IMR-90 (cell line): ENCODE measurements at regions not wholly inside any gene's neighbourhood (a gene's known extent, or its start where the extent isn't known, plus 50 kb on each side); places are given as distances from the start of the nearest gene placed in this dataset.

Source experiments
- ATAC-seq: fragments of 200-7000 bp; cut with Tn5 transposase; 2 replicates; pipeline ENCODE4 v1.9.1; 2020; ENCODE audit warnings: low read depth, mild to moderate bottlenecking, moderate library complexity
- BruUV-seq: library from RNA; stranded (reverse); fragments of 400-500 nt; replicated peaks from 2 replicates; lab custom pipeline; 2021; lab: Mats Ljungman, UMichigan
- CTCF ChIA-PET: fragments of 300-600 bp; formaldehyde crosslinking; extraction: SDS; loops from one replicate; lab custom pipeline; 2021; ENCODE audit warnings: antibody characterized with exemption; lab: Yijun Ruan, JAX
- POLR2A ChIA-PET: fragments of 300-600 bp; sonication (Branson Sonifier 250); formaldehyde crosslinking; loops from one replicate; lab custom pipeline; 2022; ENCODE audit warnings: antibody characterized with exemption; ENCODE audit not compliant: unreplicated experiment; lab: Charles Lee
- DNase-seq: peaks from one replicate; pipeline ENCODE4 v3.0.0; 2013
- H2AFZ ChIP-seq: replicated peaks from 2 replicates; pipeline ENCODE3; 2013; ENCODE audit warnings: low read length, mild to moderate bottlenecking; ENCODE audit not compliant: poor library complexity
- H2AK5ac ChIP-seq: 2 replicates; pipeline ENCODE4 v1.6.1; 2013; ENCODE audit warnings: low read depth, low read length, inconsistent platforms
- H2AK9ac ChIP-seq: replicated peaks from 2 replicates; pipeline ENCODE3; 2013; ENCODE audit warnings: mild to moderate bottlenecking, low read depth, low read length, moderate library complexity; ENCODE audit not compliant: poor library complexity
- H2BK120ac ChIP-seq: 2 replicates; pipeline ENCODE4 v1.6.1; 2013; ENCODE audit warnings: low read depth, low read length, inconsistent platforms
- H2BK15ac ChIP-seq: 3 replicates; pipeline ENCODE4 v1.6.1; 2013; ENCODE audit warnings: low read depth, low read length, inconsistent platforms
- H2BK20ac ChIP-seq: 2 replicates; pipeline ENCODE4 v1.6.1; 2013; ENCODE audit warnings: low read depth, mild to moderate bottlenecking, inconsistent platforms, low read length, moderate library complexity
- H2BK5ac ChIP-seq: 2 replicates; pipeline ENCODE4 v1.6.1; 2013; ENCODE audit warnings: mild to moderate bottlenecking, low read depth, low read length, inconsistent platforms; ENCODE audit not compliant: poor library complexity, severe bottlenecking
- H3K14ac ChIP-seq: replicated peaks from 2 replicates; pipeline ENCODE4 v1.6.1; 2013; ENCODE audit warnings: low read depth, low read length, inconsistent platforms
- H3K18ac ChIP-seq: 2 replicates; pipeline ENCODE4 v1.6.1; 2013; ENCODE audit warnings: low read depth, low read length, control low read depth
- H3K23ac ChIP-seq: 2 replicates; pipeline ENCODE4 v1.6.1; 2013; ENCODE audit warnings: low read depth, low read length, inconsistent platforms
- H3K27ac ChIP-seq: 2 replicates; pipeline ENCODE4 v1.5.1; 2013; ENCODE audit warnings: mild to moderate bottlenecking, control low read depth, low read length; ENCODE audit not compliant: insufficient read depth
- H3K27me3 ChIP-seq: 2 replicates; pipeline ENCODE4 v1.6.1; 2013; ENCODE audit warnings: low read length; ENCODE audit not compliant: control insufficient read depth, insufficient read depth
- H3K36me3 ChIP-seq: 2 replicates; pipeline ENCODE4 v1.6.1; 2013; ENCODE audit warnings: low read length, mixed read lengths; ENCODE audit not compliant: control insufficient read depth, insufficient read depth
- H3K4ac ChIP-seq: 2 replicates; pipeline ENCODE4 v1.6.1; 2013; ENCODE audit warnings: low read depth, low read length, inconsistent platforms
- H3K4me1 ChIP-seq: 2 replicates; pipeline ENCODE4 v1.6.1; 2013; ENCODE audit warnings: low read length, mixed read lengths; ENCODE audit not compliant: control insufficient read depth, insufficient read depth
- H3K4me2 ChIP-seq: 2 replicates; pipeline ENCODE4 v1.6.1; 2013; ENCODE audit warnings: low read depth, mild to moderate bottlenecking, control low read depth, low read length, moderate library complexity
- H3K4me3 ChIP-seq: 2 replicates; pipeline ENCODE4 v1.5.1; 2013; ENCODE audit warnings: low read depth, mild to moderate bottlenecking, control low read depth, low read length, moderate library complexity; ENCODE audit not compliant: insufficient read depth
- H3K56ac ChIP-seq: 2 replicates; pipeline ENCODE4 v1.6.1; 2013; ENCODE audit warnings: low read length, inconsistent platforms; ENCODE audit not compliant: insufficient read depth; ENCODE audit errors: extremely low read depth
- H3K79me1 ChIP-seq, 2 experiments: 2 replicates each; pipeline ENCODE4 v1.6.1; 2013; ENCODE audit warnings: low read length in 2 of 2, inconsistent platforms in 1 of 2, low read depth in 1 of 2
- H3K9ac ChIP-seq: 2 replicates; pipeline ENCODE4 v1.6.1; 2013; ENCODE audit warnings: low read depth, low read length, control low read depth
- H3K9me1 ChIP-seq: 2 replicates; pipeline ENCODE4 v1.6.1; 2013; ENCODE audit warnings: low read length, inconsistent platforms; ENCODE audit not compliant: insufficient read depth
- H3K9me3 ChIP-seq: 2 replicates; pipeline ENCODE4 v1.6.1; 2013; ENCODE audit warnings: low read length; ENCODE audit not compliant: control insufficient read depth, insufficient read depth
- H4K20me1 ChIP-seq: 2 replicates; pipeline ENCODE4 v1.6.1; 2013; ENCODE audit warnings: low read length, inconsistent platforms; ENCODE audit not compliant: insufficient read depth
- H4K5ac ChIP-seq: 2 replicates; pipeline ENCODE4 v1.6.1; 2013; ENCODE audit warnings: mild to moderate bottlenecking, low read depth, low read length, control low read depth
- H4K8ac ChIP-seq, 2 experiments: 2 replicates each; pipeline ENCODE4 v1.6.1; 2013; ENCODE audit warnings: low read depth in 2 of 2, low read length in 2 of 2, control low read depth in 1 of 2, inconsistent platforms in 1 of 2
- H4K91ac ChIP-seq: 2 replicates; pipeline ENCODE4 v1.6.1; 2013; ENCODE audit warnings: low read depth, low read length, inconsistent platforms; ENCODE audit not compliant: insufficient read depth
- CHD1 ChIP-seq: IDR thresholded peaks from 2 replicates; pipeline ENCODE4 v1.6.1; 2012; ENCODE audit warnings: low read depth, low read length, improper control_type of control experiment
- MAFK ChIP-seq: IDR thresholded peaks from 2 replicates; pipeline ENCODE4 v1.6.1; 2012; ENCODE audit warnings: low read depth, low read length, improper control_type of control experiment
- POLR2A ChIP-seq: IDR thresholded peaks from 2 replicates; pipeline ENCODE4 v1.6.1; 2012; ENCODE audit warnings: mild to moderate bottlenecking, low read depth, low read length
- WGBS, 2 experiments: methylation state at CpG; one replicate each; pipeline versions ENCODE4 v1.1.5 to v1.1.7; 2013; ENCODE audit warnings: missing lambda C conversion rate in 2 of 2; ENCODE audit not compliant: insufficient read length in 1 of 2; ENCODE audit errors: extremely low coverage in 2 of 2; 5-methylcytosine and 5-hydroxymethylcytosine counted together
- dilution Hi-C: fragments of 300-500 bp; cut with HindIII; formaldehyde crosslinking; loops from one replicate; pipeline ENCODE4 v1.14.3; 2018; ENCODE audit warnings: low sequenced_read_pairs; ENCODE audit not compliant: unreplicated experiment
- in situ Hi-C: fragments of 300-500 bp; cut with MboI; formaldehyde crosslinking; loops from 3 replicates; pipeline ENCODE4 v1.14.3; 2019; ENCODE audit warnings: low sequenced_read_pairs, inconsistent platforms, mixed read lengths
- intact Hi-C: fragments of 100-400 bp; cut with micrococcal nuclease; formaldehyde crosslinking; loops from 2 replicates; pipeline ENCODE4 v1.10.0; 2022

DNA sequence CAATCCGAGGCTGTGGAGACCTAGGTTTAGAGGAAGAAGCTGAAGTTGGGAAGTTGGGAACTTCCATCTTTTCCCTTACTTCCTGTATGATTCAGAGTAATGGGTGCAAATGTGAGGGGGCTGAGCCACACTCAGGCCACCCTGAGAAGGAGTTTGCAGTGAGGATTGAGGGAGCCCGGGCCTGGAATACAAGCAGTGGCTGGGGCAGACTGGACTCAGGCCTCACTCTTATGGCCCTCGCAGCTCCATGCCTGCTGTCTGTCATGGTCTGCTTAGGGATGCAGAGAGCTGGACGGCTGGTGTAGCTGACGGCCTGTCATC lies 73.7 kb upstream of the RAB4A start:
- peak overlapping the region; percentile 45; the same call in 1 of the 2 replicates for H3K23ac ChIP-seq
- POLR2A ChIA-PET, result no interaction called here
- no peak overlapping the region for H3K4me2 ChIP-seq

More for the DNA sequence above, 73.7 kb upstream of the RAB4A start:
- peak overlapping the region; percentile 93 for H2AK5ac ChIP-seq
- peak overlapping the region; percentile 94 for H3K18ac ChIP-seq
- H3K79me1 ChIP-seq, result no peaks in the 10 kb centered on the region
- peak overlapping the region; percentile 53 to 88 for H4K8ac ChIP-seq
- 96% methylated on average over 3 of the region's 5 CpGs; no CpG with 5 or more reads in 1 of the 2 experiments for WGBS, 2 experiments
- peak overlapping the region; percentile 91 for H2BK120ac ChIP-seq
- no peaks in the 10 kb centered on the region for H3K27me3 ChIP-seq
- BruUV-seq, result no TSS peak
- peak overlapping the region; percentile 80 for H2BK20ac ChIP-seq
- ATAC-seq (peak; percentile 68), DNase-seq (no peak)
- intact Hi-C loops (loop anchor here (1.0 kb wide), 1 partner anchor 24 kb away; no protein-coding TSS in a partner anchor), dilution Hi-C loops (no loop called here), in situ Hi-C loops (no loop called here)
- H4K91ac ChIP-seq, result peak overlapping the region; percentile 72
- peak overlapping the region; percentile 95 for H4K5ac ChIP-seq
- H3K56ac ChIP-seq, result no peak overlapping the region
- peak overlapping the region; percentile 44 for H2AK9ac ChIP-seq
- H3K9me3 ChIP-seq, result no peaks in the 10 kb centered on the region
- peak overlapping the region; percentile 90 for H3K4ac ChIP-seq
- H3K14ac ChIP-seq, result peak overlapping the region; percentile 78
- H3K9me1 ChIP-seq, result peaks cover 8% of the 10 kb centered on the region
- H3K36me3 ChIP-seq, result no peaks in the 10 kb centered on the region
- H3K9ac ChIP-seq, result no peak overlapping the region
- H2BK15ac ChIP-seq, result peak overlapping the region; percentile 73; the same call in 2 of the 3 replicates
- TF ChIP-seq MAFK (no peak), CHD1 (no peak), POLR2A (no peak)
- CTCF ChIA-PET, result interaction anchor here (0.5 to 1.1 kb wide), 2 partner anchors 25 to 462 kb away, joined by 3 to 4 read pairs; partner anchors contain the start of gene RHOU
- no peaks in the 10 kb centered on the region for H4K20me1 ChIP-seq
- H3K4me3 ChIP-seq, result no peak overlapping the region
- H2AFZ ChIP-seq, result peak overlapping the region; percentile 70
- peak overlapping the region; percentile 86 for H2BK5ac ChIP-seq
- H3K27ac ChIP-seq, result peak overlapping the region; percentile 89
- H3K4me1 ChIP-seq, result peaks cover 14% of the 10 kb centered on the region
